Endodermal cell (in vitro differentiated cells): ENCODE measurements at regions not wholly inside any gene's neighbourhood (a gene's known extent, or its start where the extent isn't known, plus 50 kb on each side); places are given as distances from the start of the nearest gene placed in this dataset.

Experiments used
- DNase-seq: peaks from one replicate; pipeline ENCODE4 v3.0.0-alpha.2; 2017
- H3K27ac ChIP-seq: 2 replicates; pipeline ENCODE4 v1.5.1; 2013; ENCODE audit warnings: mild to moderate bottlenecking, low read depth, low read length, moderate library complexity
- H3K27me3 ChIP-seq: 2 replicates; pipeline ENCODE4 v1.6.1; 2013; ENCODE audit warnings: mild to moderate bottlenecking, low read length, moderate library complexity; ENCODE audit not compliant: insufficient read depth, control insufficient read depth, poor library complexity, severe bottlenecking
- H3K36me3 ChIP-seq: 2 replicates; pipeline ENCODE4 v1.7.0; 2013; ENCODE audit warnings: mild to moderate bottlenecking, low read length, moderate library complexity; ENCODE audit not compliant: control insufficient read depth, insufficient read depth
- H3K4me1 ChIP-seq: one replicate; pipeline ENCODE4 v1.7.0; 2013; ENCODE audit warnings: low read length; ENCODE audit not compliant: control insufficient read depth, insufficient read depth
- H3K4me3 ChIP-seq: 2 replicates; pipeline ENCODE4 v1.5.1; 2013; ENCODE audit warnings: mild to moderate bottlenecking, low read length, moderate library complexity
- H3K9ac ChIP-seq: 2 replicates; pipeline ENCODE4 v1.6.1; 2013; ENCODE audit warnings: mild to moderate bottlenecking, low read length, moderate library complexity; ENCODE audit not compliant: poor library complexity, severe bottlenecking; ENCODE audit errors: extremely low read depth
- H3K9me3 ChIP-seq: 2 replicates; pipeline ENCODE4 v1.6.1; 2013; ENCODE audit warnings: mild to moderate bottlenecking, low read length, moderate library complexity; ENCODE audit not compliant: control insufficient read depth
- H3K27ac Mint-ChIP-seq: 2 replicates; pipeline ENCODE4 v1.8.0; 2020; ENCODE audit warnings: mixed read lengths
- H3K27me3 Mint-ChIP-seq: 2 replicates; pipeline ENCODE4 v1.8.0; 2021; ENCODE audit warnings: mild to moderate bottlenecking, mixed read lengths; ENCODE audit not compliant: insufficient read depth
- H3K36me3 Mint-ChIP-seq: 2 replicates; pipeline ENCODE4 v1.8.0; 2020; ENCODE audit warnings: low read depth, mixed read lengths
- H3K4me1 Mint-ChIP-seq: 2 replicates; pipeline ENCODE4 v1.8.0; 2020; ENCODE audit warnings: mixed read lengths
- H3K4me3 Mint-ChIP-seq: 2 replicates; pipeline ENCODE4 v1.8.0; 2020; ENCODE audit warnings: mild to moderate bottlenecking, moderate library complexity, mixed read lengths
- H3K9me3 Mint-ChIP-seq: 2 replicates; pipeline ENCODE4 v1.8.0; 2020; ENCODE audit warnings: mild to moderate bottlenecking, mixed read lengths
- CTCF ChIP-seq: fragments of 200-600 bp; sonication (generic); conservative IDR thresholded peaks from 2 replicates; pipeline ENCODE4 v1.5.0; 2021; ENCODE audit warnings: antibody characterized with exemption, mild to moderate bottlenecking
- WGBS, 2 experiments: methylation state at CpG; one replicate each; pipeline versions ENCODE4 v1.1.5 to v1.1.7; 2013; ENCODE audit warnings: missing lambda C conversion rate in 2 of 2, mixed read lengths in 1 of 2; ENCODE audit not compliant: insufficient coverage in 1 of 2, insufficient read length in 1 of 2; 5-methylcytosine and 5-hydroxymethylcytosine counted together

DNA sequence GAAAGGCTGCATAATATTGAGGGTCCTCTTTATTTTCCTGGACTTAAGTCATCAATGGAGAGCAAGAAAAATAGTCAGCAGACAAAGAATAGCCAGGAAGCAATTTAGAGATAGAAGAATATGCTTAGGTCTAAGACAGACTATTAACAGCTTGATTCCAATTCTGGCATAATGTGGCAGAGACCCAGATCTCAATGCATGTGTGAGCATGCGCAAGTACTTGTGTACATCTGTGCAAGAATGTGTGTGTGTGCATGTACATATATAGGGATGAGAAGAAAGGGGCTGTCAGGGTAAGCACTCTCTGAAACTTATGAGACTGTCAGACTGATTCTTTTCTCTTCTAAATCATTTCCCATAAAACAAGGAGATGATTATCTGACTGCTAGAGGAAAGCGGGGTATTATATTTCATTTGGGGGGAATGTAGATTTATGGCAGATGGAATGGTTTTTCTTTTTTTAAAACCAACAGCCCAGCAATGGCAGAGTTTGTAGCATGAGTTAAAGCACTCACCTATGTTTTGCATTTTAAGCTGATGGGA lies 381.3 kb upstream of the SPRED2 start:
- no peaks in the 10 kb centered on the region for H3K4me1 ChIP-seq
- Mint-ChIP-seq H3K27ac (no peak overlapping the region), H3K4me1 (no peaks in the 10 kb centered on the region), H3K9me3 (peaks cover 5% of the 10 kb centered on the region), H3K27me3 (peaks cover 3% of the 10 kb centered on the region), H3K4me3 (no peak overlapping the region), H3K36me3 (no peaks in the 10 kb centered on the region)
- H3K27ac ChIP-seq: no peak overlapping the region
- TF ChIP-seq CTCF: no peak
- WGBS, 2 experiments: 91 to 100% methylated on average over 1 to 2 of the region's 2 CpGs
- no peaks in the 10 kb centered on the region for H3K36me3 ChIP-seq
- DNase-seq: no peak
- H3K9ac ChIP-seq: no peak overlapping the region
- no peaks in the 10 kb centered on the region for H3K9me3 ChIP-seq
- H3K27me3 ChIP-seq: no peaks in the 10 kb centered on the region
- H3K4me3 ChIP-seq: no peak overlapping the region

DNA sequence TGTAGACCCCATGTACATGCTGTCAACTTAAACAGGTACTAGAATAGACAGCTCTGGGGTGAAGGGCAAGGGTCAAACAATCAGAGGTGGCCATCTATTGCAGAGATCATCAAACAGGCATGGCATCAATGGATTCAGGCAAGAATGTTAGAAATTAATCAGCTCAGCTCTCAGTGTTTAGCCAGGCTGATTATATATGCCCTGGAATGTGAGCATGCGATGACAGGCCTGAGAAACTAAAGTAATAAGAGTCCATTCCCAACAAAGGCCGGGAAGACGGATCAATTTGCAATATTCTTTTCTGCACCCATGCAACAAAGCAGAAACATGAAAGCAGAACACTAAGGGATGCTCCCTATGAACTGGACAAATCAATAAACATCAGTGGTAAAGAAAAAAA lies 380.5 kb upstream of the SPRED2 start:
- no peaks in the 10 kb centered on the region for H3K36me3 ChIP-seq
- Mint-ChIP-seq H3K4me1 (no peaks in the 10 kb centered on the region), H3K4me3 (no peak overlapping the region), H3K36me3 (no peaks in the 10 kb centered on the region), H3K27ac (no peak overlapping the region), H3K27me3 (peaks cover 3% of the 10 kb centered on the region), H3K9me3 (peaks cover 11% of the 10 kb centered on the region)
- no peak overlapping the region for H3K27ac ChIP-seq
- 93 to 95% methylated on average over 3 of the region's 3 CpGs for WGBS, 2 experiments
- peaks cover 2% of the 10 kb centered on the region for H3K9me3 ChIP-seq
- no peak for TF ChIP-seq CTCF
- no peak overlapping the region for H3K4me3 ChIP-seq
- H3K4me1 ChIP-seq: no peaks in the 10 kb centered on the region
- H3K9ac ChIP-seq: no peak overlapping the region
- no peaks in the 10 kb centered on the region for H3K27me3 ChIP-seq
- no peak for DNase-seq

DNA sequence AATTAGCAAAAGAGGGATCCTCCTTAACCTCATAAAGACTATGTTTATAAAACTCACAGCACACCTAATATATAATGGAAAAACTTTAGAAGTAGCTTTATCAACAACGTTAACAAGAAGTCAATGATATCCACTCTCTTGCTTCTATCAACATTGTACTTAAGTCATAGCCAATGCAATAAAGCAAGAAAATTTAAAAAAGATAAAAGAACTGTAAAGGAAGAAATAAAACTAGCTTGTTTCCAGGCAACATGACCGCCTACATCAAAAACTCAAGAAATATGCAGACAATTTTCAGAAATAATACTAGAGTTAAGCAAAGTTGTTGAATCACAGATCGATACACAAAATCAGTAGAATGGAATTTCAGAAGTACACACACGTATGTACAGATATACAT lies 375.5 kb upstream of the SPRED2 start:
- Mint-ChIP-seq H3K9me3 (peaks cover 13% of the 10 kb centered on the region), H3K4me1 (no peaks in the 10 kb centered on the region), H3K4me3 (no peak overlapping the region), H3K27ac (no peak overlapping the region), H3K36me3 (no peaks in the 10 kb centered on the region), H3K27me3 (no peaks in the 10 kb centered on the region)
- H3K9ac ChIP-seq: no peak overlapping the region
- no peak for TF ChIP-seq CTCF
- no peaks in the 10 kb centered on the region for H3K36me3 ChIP-seq
- no peak overlapping the region for H3K4me3 ChIP-seq
- H3K4me1 ChIP-seq: no peaks in the 10 kb centered on the region
- 100% methylated on average over 1 to 3 of the region's 4 CpGs for WGBS, 2 experiments
- peaks cover 14% of the 10 kb centered on the region for H3K9me3 ChIP-seq
- DNase-seq: no peak
- no peaks in the 10 kb centered on the region for H3K27me3 ChIP-seq
- no peak overlapping the region for H3K27ac ChIP-seq
